GM12892 (cell line): ENCODE measurements at regions not wholly inside any gene's neighbourhood (a gene's known extent, or its start where the extent isn't known, plus 50 kb on each side); places are given as distances from the start of the nearest gene placed in this dataset.

Source experiments
- POLR2A ChIP-seq: IDR thresholded peaks from 2 replicates; pipeline ENCODE4 v1.6.1; 2011; ENCODE audit warnings: low read depth, low read length, control low read depth
- TAF1 ChIP-seq: IDR thresholded peaks from 2 replicates; pipeline ENCODE4 v1.6.1; 2011; ENCODE audit warnings: low read depth, mild to moderate bottlenecking, control low read depth, low read length, borderline replicate concordance

DNA sequence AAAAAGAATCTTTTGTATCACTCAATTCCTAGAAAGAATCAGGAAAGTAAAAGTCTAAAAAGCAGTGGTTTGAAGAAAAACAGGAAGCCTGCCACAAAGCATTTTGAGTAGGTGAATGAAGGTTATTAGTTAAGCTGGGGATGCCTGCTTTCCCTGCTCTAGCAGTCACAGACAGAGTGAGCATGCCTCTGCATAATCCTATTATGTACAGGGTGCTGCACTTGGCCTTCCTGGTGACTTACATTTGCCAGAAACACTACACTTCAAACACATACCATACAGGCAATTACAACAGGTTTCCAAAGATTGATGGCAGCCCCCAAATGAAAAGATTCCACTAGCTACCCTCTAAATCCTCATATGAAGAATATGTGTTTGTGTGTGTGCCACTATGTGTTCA is 130.8 kb downstream of the TPBG start:
- TF ChIP-seq TAF1 (no peak), POLR2A (no peak)
